Pancreas (tissue), 10 donors: ENCODE measurements at regions not wholly inside any gene's neighbourhood (a gene's known extent, or its start where the extent isn't known, plus 50 kb on each side); places are given as distances from the start of the nearest gene placed in this dataset.
A peak's percentile ranks its signal among the peaks of the same experiment; 100 is the strongest.

Experiments
- ATAC-seq, 4 donors: fragments of 200-7000 bp; cut with Tn5 transposase; one replicate each; pipeline versions ENCODE4 v1.8.0 to v1.9.1; 2020; ENCODE audit warnings: mild to moderate bottlenecking in 4 of 4, moderate library complexity in 4 of 4
- DNase-seq, 6 donors: peaks; one replicate each; pipeline ENCODE4 v3.0.0-alpha.2; 2020
- FAIRE-seq: peaks from 2 replicates; lab custom pipeline; 2012; peaks lifted over from hg19 to GRCh38; lab: Jason Lieb, UNC
- H3K27ac ChIP-seq, 4 donors: fragments of 200-600 bp; sonication (generic); 1 replicate in 3 of 4; 2 replicates in 1 of 4; pipeline versions ENCODE4 v1.5.0 to v1.8.0; 2020
- H3K27me3 ChIP-seq, 4 donors: fragments of 200-600 bp; one replicate each; pipeline ENCODE4 v1.8.0; 2021
- H3K36me3 ChIP-seq, 3 donors: fragments of 200-600 bp; sonication (generic) in 1 of 3; one replicate each; pipeline versions ENCODE4 v1.5.0 to v1.8.0; 2020 to 2021
- H3K4me1 ChIP-seq, 3 donors: fragments of 200-600 bp; one replicate each; pipeline ENCODE4 v1.8.0; 2021
- H3K4me3 ChIP-seq, 4 donors: fragments of 200-600 bp; sonication (generic) in 2 of 4; one replicate each; pipeline versions ENCODE4 v1.5.0 to v1.8.0; 2020 to 2021
- H3K9me3 ChIP-seq, 4 donors: fragments of 200-600 bp; one replicate each; pipeline ENCODE4 v1.8.0; 2021
- CTCF ChIP-seq, 4 donors: fragments of 200-600 bp; sonication (generic) in 3 of 4; IDR thresholded peaks; one replicate each; pipeline versions ENCODE4 v1.5.0 to v1.8.0; 2021; ENCODE audit warnings: antibody characterized with exemption in 4 of 4
- WGBS, 2 donors: extraction: QIAGEN DNeasy Blood & Tissue Kit; methylation state at CpG; one replicate each; pipeline ENCODE4 v1.1.7; 2013; 5-methylcytosine and 5-hydroxymethylcytosine counted together
- intact Hi-C, 3 donors: fragments of 100-400 bp; cut with DNase I; formaldehyde crosslinking; loops; one replicate each; pipeline versions ENCODE4 v1.11.1 to v1.14.2; 2022
- donor health status: healthy with polysubstance abuse.
- donor health status: DM: no; HTN: no; CAD: no; lungs with moderate emphysema.
- donor health status: DM: no; HTN: no; CAD: no.
- donor health status: control.
- donor health status: control.
- donor health status: Bipolar disorder and iron deficiency.
- donor health status: DM: yes; HTN: yes; CAD: no.
- donor health status: DM: no; HTN: no; CAD: no.
- donor health status: DM: no; HTN: no; CAD: no.
- donor health status: DM: yes; HTN: yes; CAD: no.

- no peak for TF ChIP-seq CTCF (IDR thresholded peaks at IDR 0.05)
- Histone ChIP-seq H3K4me1 (no peaks in the 10 kb centered on the region), H3K27ac (no peak overlapping the region), H3K9me3 (no peaks in the 10 kb centered on the region), H3K27me3 (no peaks in the 10 kb centered on the region), H3K36me3 (no peaks in the 10 kb centered on the region), H3K4me3 (no peak overlapping the region)
- DNase-seq (no peak), FAIRE-seq (no peak), ATAC-seq (no peak)
- intact Hi-C loops, result no loop called here
- 57% methylated on average over 4 of the region's 4 CpGs for WGBS, 2 donors
These were observed 161.1 kb upstream of the RRP15 start for GRCh38 chr1:218123968-218124367.

- ATAC-seq (no peak), DNase-seq (no peak), FAIRE-seq (no peak)
- no peak overlapping the region for H3K27ac ChIP-seq
- no peaks in the 10 kb centered on the region for H3K4me1 ChIP-seq
- H3K9me3 ChIP-seq, result no peaks in the 10 kb centered on the region
- no peak for TF ChIP-seq CTCF (IDR thresholded peaks at IDR 0.05)
- intact Hi-C loops, result no loop called here
- no peak overlapping the region for H3K4me3 ChIP-seq
- 72 to 84% methylated on average over 6 of the region's 6 CpGs for whole genome bisulfite sequencing, 2 donors
- no peaks in the 10 kb centered on the region for H3K36me3 ChIP-seq
- peaks cover 0 to 4% (median 0%) of the 10 kb centered on the region in 4 donors for H3K27me3 ChIP-seq
These were observed 149.7 kb upstream of the RRP15 start for GRCh38 chr1:218135371-218135770.

- WGBS, 2 donors, result 60 to 68% methylated on average over 4 of the region's 4 CpGs
- FAIRE-seq, result no peak
- DNase-seq, result no peak
These were observed 145.3 kb upstream of the RRP15 start for GRCh38 chr1:218139761-218140160.

GRCh38 chr1:218156595-218156994 is 128.5 kb upstream of the RRP15 start:
- intact Hi-C loops, result no loop called here
- no peaks in the 10 kb centered on the region for H3K4me1 ChIP-seq
- peaks cover 0 to 30% (median 0%) of the 10 kb centered on the region in 4 donors for H3K27me3 ChIP-seq
- H3K27ac ChIP-seq, result no peak overlapping the region
- H3K36me3 ChIP-seq, result no peaks in the 10 kb centered on the region
- FAIRE-seq (no peak), DNase-seq (peak in 2 of 6 donors; percentile 15 to 42), ATAC-seq (peak in 2 of 4 donors; percentile 42 to 59)
- WGBS, 2 donors, result 4 to 7% methylated on average over 15 of the region's 15 CpGs
- H3K9me3 ChIP-seq, result no peaks in the 10 kb centered on the region
- no peak overlapping the region for H3K4me3 ChIP-seq
- no peak for TF ChIP-seq CTCF (IDR thresholded peaks at IDR 0.05)

More at GRCh38 chr1:218139761-218140160, 145.3 kb upstream of the RRP15 start:
- H3K27me3 ChIP-seq, result peaks cover 0 to 4% (median 0%) of the 10 kb centered on the region in 4 donors
- no peak for TF ChIP-seq CTCF (IDR thresholded peaks at IDR 0.05)
- H3K36me3 ChIP-seq, result no peaks in the 10 kb centered on the region
- no peak overlapping the region for H3K4me3 ChIP-seq
- H3K27ac ChIP-seq, result no peak overlapping the region
- no peaks in the 10 kb centered on the region for H3K4me1 ChIP-seq
- intact Hi-C loops, result no loop called here
- ATAC-seq, result no peak
- no peaks in the 10 kb centered on the region for H3K9me3 ChIP-seq

GRCh38 chr1:218163371-218163770 is 121.7 kb upstream of the RRP15 start:
- Histone ChIP-seq H3K36me3 (no peaks in the 10 kb centered on the region), H3K9me3 (no peaks in the 10 kb centered on the region), H3K27me3 (peaks cover 0 to 41% (median 16%) of the 10 kb centered on the region in 4 donors), H3K4me1 (peaks cover 0 to 5% (median 0%) of the 10 kb centered on the region in 3 donors), H3K4me3 (no peak overlapping the region), H3K27ac (no peak overlapping the region)
- ATAC-seq (no peak), FAIRE-seq (no peak), DNase-seq (no peak)
- TF ChIP-seq CTCF (IDR thresholded peaks at IDR 0.05), result no peak
- intact Hi-C loops, result no loop called here
- 66 to 68% methylated on average over 7 of the region's 7 CpGs for WGBS, 2 donors
